Thyroid gland (tissue), 4 donors: ENCODE measurements at regions not wholly inside any gene's neighbourhood (a gene's known extent, or its start where the extent isn't known, plus 50 kb on each side); places are given as distances from the start of the nearest gene placed in this dataset.

Source experiments
- DNase-seq, 2 donors: peaks; one replicate each; pipeline ENCODE4 v3.0.0-alpha.2; 2019
- H3K27ac ChIP-seq, 3 donors: fragments of 200-600 bp; sonication (generic); 1 replicate in 2 of 3; 2 replicates in 1 of 3; pipeline ENCODE4 v1.5.1; 2016 to 2019; ENCODE audit warnings: mild to moderate bottlenecking in 1 of 3, moderate library complexity in 1 of 3
- H3K27me3 ChIP-seq: fragments of 200-600 bp; sonication (generic); one replicate; pipeline ENCODE4 v1.5.1; 2019
- H3K36me3 ChIP-seq, 2 donors: fragments of 200-600 bp; sonication (generic); one replicate each; pipeline ENCODE4 v1.5.1; 2016 to 2019
- H3K4me1 ChIP-seq, 2 donors: fragments of 200-600 bp; sonication (generic); one replicate each; pipeline ENCODE4 v1.5.1; 2017 to 2019
- H3K4me3 ChIP-seq, 3 donors: fragments of 200-600 bp; sonication (generic); replicated peaks in 1 of 3; 1 replicate in 2 of 3; 2 replicates in 1 of 3; pipeline ENCODE4 v1.5.1; 2016; ENCODE audit warnings: mild to moderate bottlenecking in 1 of 3
- H3K9me3 ChIP-seq: fragments of 200-600 bp; sonication (generic); one replicate; pipeline ENCODE4 v1.5.1; 2017
- CTCF ChIP-seq, 6 experiments: fragments of 200-600 bp in 3 of 6; fragments of 450-650 bp in 3 of 6; sonication (generic) in 3 of 6; IDR thresholded peaks; one replicate each; pipeline ENCODE4 v1.5.1; 2016 to 2019; ENCODE audit warnings: antibody characterized with exemption in 6 of 6, mild to moderate bottlenecking in 2 of 6, inconsistent platforms in 1 of 6, moderate library complexity in 1 of 6
- POLR2A ChIP-seq, 2 donors: fragments of 450-650 bp; IDR thresholded peaks; one replicate each; pipeline ENCODE4 v1.6.1; 2017; ENCODE audit warnings: antibody characterized with exemption in 2 of 2, mild to moderate bottlenecking in 2 of 2, moderate library complexity in 1 of 2
- WGBS, 2 donors: methylation state at CpG; one replicate each; pipeline ENCODE4 v1.1.5; 2017; 5-methylcytosine and 5-hydroxymethylcytosine counted together
- intact Hi-C: fragments of 100-400 bp; cut with DNase I; formaldehyde crosslinking; loops from one replicate; pipeline ENCODE4 v1.15.1; 2023

- Histone ChIP-seq H3K9me3 (no peaks in the 10 kb centered on the region), H3K4me1 (no peaks in the 10 kb centered on the region), H3K36me3 (no peaks in the 10 kb centered on the region), H3K4me3 (no peak overlapping the region), H3K27me3 (no peaks in the 10 kb centered on the region), H3K27ac (no peak overlapping the region)
- 75% methylated on average over 1 of the region's 1 CpG for WGBS, 2 donors
- no peak for DNase-seq
- intact Hi-C loops: no loop called here
- TF ChIP-seq POLR2A (IDR thresholded peaks at IDR 0.05): no peak
- TF ChIP-seq CTCF (IDR thresholded peaks at IDR 0.05): no peak
These were observed 544.7 kb downstream of the SPRY1 start for GRCh38 chr4:123941306-123941705.

GRCh38 chr4:123943976-123944375 lies 547.4 kb downstream of the SPRY1 start:
- TF ChIP-seq POLR2A (IDR thresholded peaks at IDR 0.05): no peak
- TF ChIP-seq CTCF (IDR thresholded peaks at IDR 0.05): no peak
- Histone ChIP-seq H3K9me3 (no peaks in the 10 kb centered on the region), H3K36me3 (no peaks in the 10 kb centered on the region), H3K4me1 (no peaks in the 10 kb centered on the region), H3K27me3 (no peaks in the 10 kb centered on the region), H3K27ac (no peak overlapping the region), H3K4me3 (no peak overlapping the region)
- 85 to 93% methylated on average over 1 of the region's 1 CpG for WGBS, 2 donors
- intact Hi-C loops: no loop called here
- DNase-seq: no peak

GRCh38 chr4:123945301-123945700 lies 548.7 kb downstream of the SPRY1 start:
- intact Hi-C loops: no loop called here
- no peaks in the 10 kb centered on the region for H3K36me3 ChIP-seq
- no peak overlapping the region for H3K27ac ChIP-seq
- H3K4me3 ChIP-seq: no peak overlapping the region
- H3K4me1 ChIP-seq: no peaks in the 10 kb centered on the region
- WGBS, 2 donors: 92 to 96% methylated on average over 7 of the region's 7 CpGs
- H3K27me3 ChIP-seq: no peaks in the 10 kb centered on the region
- DNase-seq: no peak
- TF ChIP-seq CTCF (IDR thresholded peaks at IDR 0.05): no peak
- no peak for TF ChIP-seq POLR2A (IDR thresholded peaks at IDR 0.05)
- H3K9me3 ChIP-seq: no peaks in the 10 kb centered on the region

GRCh38 chr4:123950530-123950929 lies 553.9 kb downstream of the SPRY1 start:
- H3K27me3 ChIP-seq: no peaks in the 10 kb centered on the region
- no peaks in the 10 kb centered on the region for H3K36me3 ChIP-seq
- no peaks in the 10 kb centered on the region for H3K9me3 ChIP-seq
- TF ChIP-seq CTCF (IDR thresholded peaks at IDR 0.05) (no peak), POLR2A (IDR thresholded peaks at IDR 0.05) (no peak)
- intact Hi-C loops: no loop called here
- no peaks in the 10 kb centered on the region for H3K4me1 ChIP-seq
- H3K27ac ChIP-seq: no peak overlapping the region
- H3K4me3 ChIP-seq: no peak overlapping the region
- DNase-seq: no peak

- WGBS, 2 donors: 60 to 63% methylated on average over 3 of the region's 3 CpGs
- Histone ChIP-seq H3K4me3 (no peak overlapping the region), H3K27ac (no peak overlapping the region), H3K9me3 (no peaks in the 10 kb centered on the region), H3K27me3 (no peaks in the 10 kb centered on the region), H3K4me1 (peaks cover 0 to 5% of the 10 kb centered on the region in 2 donors), H3K36me3 (no peaks in the 10 kb centered on the region)
- no peak for DNase-seq
- TF ChIP-seq POLR2A (IDR thresholded peaks at IDR 0.05) (no peak), CTCF (IDR thresholded peaks at IDR 0.05) (no peak)
- intact Hi-C loops: no loop called here
These were observed 556.1 kb downstream of the SPRY1 start for GRCh38 chr4:123952530-123953274.
